ENCODE measurements at regions not wholly inside any gene's neighbourhood (a gene's known extent, or its start where the extent isn't known, plus 50 kb on each side); places are given as distances from the start of the nearest gene placed in this dataset.

DNA sequence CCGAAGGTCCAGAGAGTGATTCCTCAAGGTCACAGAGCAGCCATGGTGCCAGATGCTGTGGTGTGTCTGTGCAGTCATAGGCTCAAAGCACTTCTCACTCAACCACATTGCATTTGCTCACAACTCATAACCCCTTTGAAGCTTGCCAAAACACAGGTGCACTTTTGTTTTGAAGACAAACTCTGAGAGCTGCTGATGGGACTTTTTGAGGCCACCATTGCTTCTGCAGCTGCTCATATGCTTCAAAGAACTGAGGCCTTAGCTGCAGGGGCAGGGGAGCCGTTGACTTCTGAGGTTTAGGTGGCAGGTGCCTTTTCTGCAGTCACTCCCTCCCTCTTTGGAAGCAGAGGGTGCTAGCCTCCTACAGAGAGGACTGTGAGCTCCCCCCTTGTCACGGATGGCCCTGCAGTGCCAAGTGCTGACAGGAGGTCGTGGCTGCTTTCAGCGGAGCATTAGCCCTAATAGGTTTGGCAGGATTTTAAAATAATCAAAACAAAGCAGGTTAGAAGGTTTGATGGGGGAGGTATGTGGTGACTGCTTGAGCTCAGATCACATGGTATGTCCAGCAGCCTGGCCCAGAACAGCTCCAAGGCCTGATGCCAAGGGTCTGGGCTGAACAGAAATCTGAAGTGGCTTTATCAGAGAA, 232.1 kb downstream of the MAN2A1 start:
- TF ChIP-seq, protein P1, sequence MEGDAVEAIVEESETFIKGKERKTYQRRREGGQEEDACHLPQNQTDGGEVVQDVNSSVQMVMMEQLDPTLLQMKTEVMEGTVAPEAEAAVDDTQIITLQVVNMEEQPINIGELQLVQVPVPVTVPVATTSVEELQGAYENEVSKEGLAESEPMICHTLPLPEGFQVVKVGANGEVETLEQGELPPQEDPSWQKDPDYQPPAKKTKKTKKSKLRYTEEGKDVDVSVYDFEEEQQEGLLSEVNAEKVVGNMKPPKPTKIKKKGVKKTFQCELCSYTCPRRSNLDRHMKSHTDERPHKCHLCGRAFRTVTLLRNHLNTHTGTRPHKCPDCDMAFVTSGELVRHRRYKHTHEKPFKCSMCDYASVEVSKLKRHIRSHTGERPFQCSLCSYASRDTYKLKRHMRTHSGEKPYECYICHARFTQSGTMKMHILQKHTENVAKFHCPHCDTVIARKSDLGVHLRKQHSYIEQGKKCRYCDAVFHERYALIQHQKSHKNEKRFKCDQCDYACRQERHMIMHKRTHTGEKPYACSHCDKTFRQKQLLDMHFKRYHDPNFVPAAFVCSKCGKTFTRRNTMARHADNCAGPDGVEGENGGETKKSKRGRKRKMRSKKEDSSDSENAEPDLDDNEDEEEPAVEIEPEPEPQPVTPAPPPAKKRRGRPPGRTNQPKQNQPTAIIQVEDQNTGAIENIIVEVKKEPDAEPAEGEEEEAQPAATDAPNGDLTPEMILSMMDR (IDR thresholded peaks at IDR 0.05), result no peak
- no peak for TF ChIP-seq POLR2AphosphoS5 (IDR thresholded peaks at IDR 0.05; ENCODE audit: insufficient read depth in 1 of 2, low read depth in 1 of 2)
- TF ChIP-seq POLR2A (IDR thresholded peaks at IDR 0.05), result no peak
